Osteocyte (in vitro differentiated cells): ENCODE measurements at regions not wholly inside any gene's neighbourhood (a gene's known extent, or its start where the extent isn't known, plus 50 kb on each side); places are given as distances from the start of the nearest gene placed in this dataset.

Experiments used
- DNase-seq: peaks from one replicate; pipeline ENCODE4 v3.0.0; 2021; ENCODE audit warnings: mixed read lengths; ENCODE audit not compliant: unreplicated experiment; ENCODE audit errors: extremely low spot score
- H3K27ac Mint-ChIP-seq: one replicate; pipeline ENCODE4 v1.8.0; 2021; ENCODE audit warnings: mild to moderate bottlenecking, mixed read lengths; ENCODE audit not compliant: unreplicated experiment
- H3K27me3 Mint-ChIP-seq: one replicate; pipeline ENCODE4 v1.8.0; 2021; ENCODE audit warnings: mixed read lengths; ENCODE audit not compliant: unreplicated experiment
- H3K36me3 Mint-ChIP-seq: one replicate; pipeline ENCODE4 v1.8.0; 2021; ENCODE audit warnings: mixed read lengths; ENCODE audit not compliant: unreplicated experiment
- H3K4me1 Mint-ChIP-seq: one replicate; pipeline ENCODE4 v1.8.0; 2021; ENCODE audit warnings: mixed read lengths; ENCODE audit not compliant: unreplicated experiment
- H3K4me3 Mint-ChIP-seq: one replicate; pipeline ENCODE4 v1.8.0; 2021; ENCODE audit warnings: mild to moderate bottlenecking, moderate library complexity, mixed read lengths; ENCODE audit not compliant: unreplicated experiment
- H3K9me3 Mint-ChIP-seq: one replicate; pipeline ENCODE4 v1.8.0; 2021; ENCODE audit warnings: mixed read lengths; ENCODE audit not compliant: unreplicated experiment
- CTCF ChIP-seq: fragments of 200-600 bp; sonication (generic); IDR thresholded peaks from 2 replicates; pipeline ENCODE4 v1.5.0; 2021; ENCODE audit warnings: antibody characterized with exemption, mild to moderate bottlenecking, moderate library complexity

GRCh38 chr13:107242138-107242537 is 674.2 kb upstream of the ARGLU1 start:
- Mint-ChIP-seq H3K27me3 (no peaks in the 10 kb centered on the region), H3K27ac (no peak overlapping the region), H3K4me3 (no peak overlapping the region), H3K4me1 (no peaks in the 10 kb centered on the region), H3K9me3 (no peaks in the 10 kb centered on the region), H3K36me3 (no peaks in the 10 kb centered on the region)
- no peak for TF ChIP-seq CTCF
- DNase-seq, result no peak

GRCh38 chr13:107241381-107241780 is 673.4 kb upstream of the ARGLU1 start:
- no peaks in the 10 kb centered on the region for H3K27me3 Mint-ChIP-seq
- no peaks in the 10 kb centered on the region for H3K4me1 Mint-ChIP-seq
- H3K4me3 Mint-ChIP-seq, result no peak overlapping the region
- no peaks in the 10 kb centered on the region for H3K36me3 Mint-ChIP-seq
- H3K9me3 Mint-ChIP-seq, result no peaks in the 10 kb centered on the region
- no peak for TF ChIP-seq CTCF
- H3K27ac Mint-ChIP-seq, result no peak overlapping the region
- DNase-seq, result no peak

- Mint-ChIP-seq H3K27me3 (peaks cover 4% of the 10 kb centered on the region), H3K4me3 (no peak overlapping the region), H3K36me3 (no peaks in the 10 kb centered on the region), H3K27ac (no peak overlapping the region), H3K4me1 (no peaks in the 10 kb centered on the region), H3K9me3 (no peaks in the 10 kb centered on the region)
- no peak for DNase-seq
- no peak for TF ChIP-seq CTCF
These were observed 671.3 kb upstream of the ARGLU1 start for GRCh38 chr13:107239213-107239612.

- no peak overlapping the region for H3K4me3 Mint-ChIP-seq
- H3K27ac Mint-ChIP-seq, result no peak overlapping the region
- no peaks in the 10 kb centered on the region for H3K4me1 Mint-ChIP-seq
- no peaks in the 10 kb centered on the region for H3K9me3 Mint-ChIP-seq
- H3K27me3 Mint-ChIP-seq, result peaks cover 6% of the 10 kb centered on the region
- no peak for TF ChIP-seq CTCF
- no peaks in the 10 kb centered on the region for H3K36me3 Mint-ChIP-seq
- DNase-seq, result no peak
These were observed 670.5 kb upstream of the ARGLU1 start for GRCh38 chr13:107238262-107238981.

- H3K4me1 Mint-ChIP-seq, result no peaks in the 10 kb centered on the region
- no peaks in the 10 kb centered on the region for H3K36me3 Mint-ChIP-seq
- no peaks in the 10 kb centered on the region for H3K9me3 Mint-ChIP-seq
- no peak for TF ChIP-seq CTCF
- peaks cover 11% of the 10 kb centered on the region for H3K27me3 Mint-ChIP-seq
- H3K4me3 Mint-ChIP-seq, result no peak overlapping the region
- H3K27ac Mint-ChIP-seq, result no peak overlapping the region
- no peak for DNase-seq
These were observed 666.6 kb upstream of the ARGLU1 start for GRCh38 chr13:107234319-107235073.
